Muscle of arm (tissue), 1 donor: ENCODE measurements at regions not wholly inside any gene's neighbourhood (a gene's known extent, or its start where the extent isn't known, plus 50 kb on each side); places are given as distances from the start of the nearest gene placed in this dataset.
A peak's percentile ranks its signal among the peaks of the same experiment; 100 is the strongest.

ENCODE experiments used
- DNase-seq: peaks from one replicate; pipeline ENCODE4 v3.0.0-alpha.2; 2013

GRCh38 chr3:110810356-110810755, 261.3 kb upstream of the NECTIN3 start:
- DNase-seq = no peak

GRCh38 chr3:110811050-110811449, 260.6 kb upstream of the NECTIN3 start:
- DNase-seq = no peak

- DNase-seq = no peak
These were observed 258.1 kb upstream of the NECTIN3 start for GRCh38 chr3:110813541-110813940.

- no peak for DNase-seq
These were observed 257.2 kb upstream of the NECTIN3 start for GRCh38 chr3:110814170-110815007.

- DNase-seq = no peak
These were observed 256.5 kb upstream of the NECTIN3 start for GRCh38 chr3:110815008-110815583.

- no peak for DNase-seq
These were observed 255.6 kb upstream of the NECTIN3 start for GRCh38 chr3:110816008-110816407.

- no peak for DNase-seq
These were observed 250.0 kb upstream of the NECTIN3 start for GRCh38 chr3:110821586-110821985.

GRCh38 chr3:110822971-110823370, 248.6 kb upstream of the NECTIN3 start:
- DNase-seq = no peak

- no peak for DNase-seq
These were observed 224.6 kb upstream of the NECTIN3 start for GRCh38 chr3:110846971-110847370.

- DNase-seq = no peak
These were observed 222.6 kb upstream of the NECTIN3 start for GRCh38 chr3:110849064-110849463.

GRCh38 chr3:110851736-110852135, 219.9 kb upstream of the NECTIN3 start:
- DNase-seq = no peak

GRCh38 chr3:110855207-110855606, 216.4 kb upstream of the NECTIN3 start:
- no peak for DNase-seq

- DNase-seq = no peak
These were observed 214.7 kb upstream of the NECTIN3 start for GRCh38 chr3:110856916-110857315.

- DNase-seq = no peak
These were observed 213.1 kb upstream of the NECTIN3 start for GRCh38 chr3:110858549-110858948.

GRCh38 chr3:110859336-110859735, 212.3 kb upstream of the NECTIN3 start:
- no peak for DNase-seq

- no peak for DNase-seq
These were observed 211.6 kb upstream of the NECTIN3 start for GRCh38 chr3:110859993-110860392.

- no peak for DNase-seq
These were observed 205.7 kb upstream of the NECTIN3 start for GRCh38 chr3:110865934-110866333.

GRCh38 chr3:110868106-110868505, 203.5 kb upstream of the NECTIN3 start:
- DNase-seq = no peak

- no peak for DNase-seq
These were observed 201.9 kb upstream of the NECTIN3 start for GRCh38 chr3:110869736-110870135.

- no peak for DNase-seq
These were observed 199.7 kb upstream of the NECTIN3 start for GRCh38 chr3:110871869-110872268.

- DNase-seq = no peak
These were observed 192.9 kb upstream of the NECTIN3 start for GRCh38 chr3:110878692-110879091.

- DNase-seq = peak; percentile 22
These were observed 190.5 kb upstream of the NECTIN3 start for GRCh38 chr3:110881069-110881468.

GRCh38 chr3:110886222-110886893, 185.3 kb upstream of the NECTIN3 start:
- no peak for DNase-seq
